ENCODE measurements at regions not wholly inside any gene's neighbourhood (a gene's known extent, or its start where the extent isn't known, plus 50 kb on each side); places are given as distances from the start of the nearest gene placed in this dataset. TPM values are rescaled to one million over a fixed set of nuclear protein-coding genes. Genes with fewer than 3 reads are reported as not detected.

GRCh38 chr5:153425914-153426313, 64.6 kb upstream of the GRIA1 start:
- H3K27me3 ChIP-seq (ENCODE audit: control insufficient read depth, insufficient read depth, low read length): no peaks in the 10 kb centered on the region
- ChIA-PET CTCF (no interaction called here), POLR2A (no interaction called here)
- no peak for DNase-seq (ENCODE audit: low read depth, low spot score)
- TF ChIP-seq, protein P1, sequence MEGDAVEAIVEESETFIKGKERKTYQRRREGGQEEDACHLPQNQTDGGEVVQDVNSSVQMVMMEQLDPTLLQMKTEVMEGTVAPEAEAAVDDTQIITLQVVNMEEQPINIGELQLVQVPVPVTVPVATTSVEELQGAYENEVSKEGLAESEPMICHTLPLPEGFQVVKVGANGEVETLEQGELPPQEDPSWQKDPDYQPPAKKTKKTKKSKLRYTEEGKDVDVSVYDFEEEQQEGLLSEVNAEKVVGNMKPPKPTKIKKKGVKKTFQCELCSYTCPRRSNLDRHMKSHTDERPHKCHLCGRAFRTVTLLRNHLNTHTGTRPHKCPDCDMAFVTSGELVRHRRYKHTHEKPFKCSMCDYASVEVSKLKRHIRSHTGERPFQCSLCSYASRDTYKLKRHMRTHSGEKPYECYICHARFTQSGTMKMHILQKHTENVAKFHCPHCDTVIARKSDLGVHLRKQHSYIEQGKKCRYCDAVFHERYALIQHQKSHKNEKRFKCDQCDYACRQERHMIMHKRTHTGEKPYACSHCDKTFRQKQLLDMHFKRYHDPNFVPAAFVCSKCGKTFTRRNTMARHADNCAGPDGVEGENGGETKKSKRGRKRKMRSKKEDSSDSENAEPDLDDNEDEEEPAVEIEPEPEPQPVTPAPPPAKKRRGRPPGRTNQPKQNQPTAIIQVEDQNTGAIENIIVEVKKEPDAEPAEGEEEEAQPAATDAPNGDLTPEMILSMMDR (IDR thresholded peaks at IDR 0.05; ENCODE audit: low read depth, low read length): no peak
- no peak overlapping the region for H3K27ac ChIP-seq (ENCODE audit: low read depth, low read length)
- no peaks in the 10 kb centered on the region for H3K9me3 ChIP-seq (ENCODE audit: control insufficient read depth, insufficient read depth, low read length)
- H3K4me3 ChIP-seq (ENCODE audit: low read depth, low read length): no peak overlapping the region

- Histone ChIP-seq H3K27me3 (ENCODE audit: control insufficient read depth, insufficient read depth, low read length) (no peaks in the 10 kb centered on the region), H3K27ac (ENCODE audit: low read depth, low read length) (no peak overlapping the region), H3K9me3 (ENCODE audit: control insufficient read depth, insufficient read depth, low read length) (no peaks in the 10 kb centered on the region), H3K4me3 (ENCODE audit: low read depth, low read length) (no peak overlapping the region)
- DNase-seq (ENCODE audit: low read depth, low spot score): no peak
- TF ChIP-seq, protein P1 (IDR thresholded peaks at IDR 0.05; ENCODE audit: low read depth, low read length): no peak
- CTCF ChIA-PET: no interaction called here
- POLR2A ChIA-PET: no interaction called here
Measured at GRCh38 chr5:153429761-153430380, 60.6 kb upstream of the GRIA1 start.

GRCh38 chr5:153432583-153432982, 57.9 kb upstream of the GRIA1 start:
- Histone ChIP-seq H3K27ac (ENCODE audit: low read depth, low read length) (no peak overlapping the region), H3K27me3 (ENCODE audit: control insufficient read depth, insufficient read depth, low read length) (no peaks in the 10 kb centered on the region), H3K9me3 (ENCODE audit: control insufficient read depth, insufficient read depth, low read length) (no peaks in the 10 kb centered on the region), H3K4me3 (ENCODE audit: low read depth, low read length) (no peak overlapping the region)
- no peak for DNase-seq (ENCODE audit: low read depth, low spot score)
- TF ChIP-seq, protein P1 (IDR thresholded peaks at IDR 0.05; ENCODE audit: low read depth, low read length): no peak
- CTCF ChIA-PET: no interaction called here
- POLR2A ChIA-PET: no interaction called here

GRCh38 chr5:153437251-153437650, 53.2 kb upstream of the GRIA1 start:
- Histone ChIP-seq H3K4me3 (ENCODE audit: low read depth, low read length) (no peak overlapping the region), H3K9me3 (ENCODE audit: control insufficient read depth, insufficient read depth, low read length) (no peaks in the 10 kb centered on the region), H3K27me3 (ENCODE audit: control insufficient read depth, insufficient read depth, low read length) (no peaks in the 10 kb centered on the region), H3K27ac (ENCODE audit: low read depth, low read length) (no peak overlapping the region)
- CTCF ChIA-PET: no interaction called here
- no peak for DNase-seq (ENCODE audit: low read depth, low spot score)
- TF ChIP-seq, protein P1 (IDR thresholded peaks at IDR 0.05; ENCODE audit: low read depth, low read length): no peak
- POLR2A ChIA-PET: no interaction called here

DNA sequence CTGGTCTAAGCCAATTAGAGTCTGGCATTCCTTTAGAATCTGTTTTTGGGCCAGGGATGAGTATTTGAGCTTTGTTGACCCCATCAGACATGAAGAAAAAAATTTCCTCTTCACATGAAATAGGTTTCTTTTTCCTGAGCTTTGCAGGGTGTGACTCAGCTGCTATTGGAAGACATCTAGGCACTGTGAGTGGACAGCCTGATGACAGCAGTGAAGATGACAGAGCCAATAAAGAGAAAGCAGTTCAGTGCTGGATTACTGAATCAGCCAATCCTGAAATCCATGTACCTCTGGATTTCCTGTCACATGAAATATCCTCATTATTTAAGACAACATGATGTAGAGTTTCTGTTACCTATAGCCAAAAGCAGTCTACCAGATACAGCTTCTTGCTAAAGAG, 51.3 kb upstream of the GRIA1 start:
- no peak for DNase-seq (ENCODE audit: low read depth, low spot score)
- ChIA-PET CTCF (interaction anchor here (0.9 kb wide), 1 partner anchor 526 kb away, joined by 3 read pairs; no protein-coding TSS in a partner anchor), POLR2A (no interaction called here)
- H3K9me3 ChIP-seq (ENCODE audit: control insufficient read depth, insufficient read depth, low read length): no peaks in the 10 kb centered on the region
- no peak overlapping the region for H3K4me3 ChIP-seq (ENCODE audit: low read depth, low read length)
- TF ChIP-seq, protein P1 (IDR thresholded peaks at IDR 0.05; ENCODE audit: low read depth, low read length): no peak
- no peaks in the 10 kb centered on the region for H3K27me3 ChIP-seq (ENCODE audit: control insufficient read depth, insufficient read depth, low read length)
- H3K27ac ChIP-seq (ENCODE audit: low read depth, low read length): no peak overlapping the region

Small RNA genes lying in the stretch of these regions (small RNA-seq; reads per million reads assigned to genes)
- not detected for gene AC008571.1 (ENCODE audit: insufficient read length, low read depth)
